GM12878 (cell line): ENCODE measurements at regions not wholly inside any gene's neighbourhood (a gene's known extent, or its start where the extent isn't known, plus 50 kb on each side); places are given as distances from the start of the nearest gene placed in this dataset.

ENCODE experiments used
- IRF4 ChIP-seq: IDR thresholded peaks from 2 replicates; pipeline ENCODE4 v1.6.1; 2011; ENCODE audit warnings: low read depth, low read length
- NR2F1 ChIP-seq: fragments of 450-650 bp; conservative IDR thresholded peaks from 2 replicates; pipeline ENCODE4 v1.6.1; 2017; ENCODE audit warnings: mild to moderate bottlenecking
- POLR2AphosphoS5 ChIP-seq: IDR thresholded peaks from 2 replicates; pipeline ENCODE4 v1.6.1; 2011; ENCODE audit warnings: mild to moderate bottlenecking, low read length, inconsistent platforms
- RAD21 ChIP-seq: IDR thresholded peaks from 2 replicates; pipeline ENCODE4 v1.6.1; 2011; ENCODE audit warnings: mild to moderate bottlenecking, low read depth, low read length, moderate library complexity; ENCODE audit not compliant: insufficient read depth
- SREBF1 ChIP-seq: IDR thresholded peaks from 2 replicates; pipeline ENCODE4 v1.6.1; 2012; ENCODE audit warnings: mild to moderate bottlenecking, low read length
- TARDBP ChIP-seq: IDR thresholded peaks from 2 replicates; pipeline ENCODE4 v1.6.1; 2016; ENCODE audit warnings: borderline replicate concordance
- ZNF384 ChIP-seq: IDR thresholded peaks from 2 replicates; pipeline ENCODE4 v1.6.1; 2012; ENCODE audit warnings: low read depth, mild to moderate bottlenecking, low read length, improper control_type of control experiment, borderline replicate concordance
- TF ChIP-seq, protein P1 (sequence below): fragments of 450-650 bp; IDR thresholded peaks from 2 replicates; pipeline ENCODE4 v1.6.1; 2016; ENCODE audit warnings: mild to moderate bottlenecking, moderate library complexity, borderline replicate concordance
- TF ChIP-seq, protein P2 (sequence below): IDR thresholded peaks from 2 replicates; pipeline ENCODE4 v1.6.1; 2011; ENCODE audit warnings: borderline replicate concordance, low read depth, mild to moderate bottlenecking, moderate library complexity, mixed read lengths, low read length; ENCODE audit not compliant: insufficient read depth; ENCODE audit errors: extremely low read length
- TF ChIP-seq, protein P3 (sequence below): fragments of 450-650 bp; IDR thresholded peaks from 2 replicates; pipeline ENCODE4 v1.6.1; 2014; ENCODE audit warnings: mild to moderate bottlenecking
- TF ChIP-seq, protein P4 (sequence below): fragments of 450-650 bp; IDR thresholded peaks from 2 replicates; pipeline ENCODE4 v1.6.1; 2017; ENCODE audit warnings: antibody characterized with exemption, mild to moderate bottlenecking, moderate library complexity
- TF ChIP-seq, protein P5 (sequence below): IDR thresholded peaks from 2 replicates; pipeline ENCODE4 v1.6.1; 2012; ENCODE audit warnings: low read depth, low read length, improper control_type of control experiment

DNA sequence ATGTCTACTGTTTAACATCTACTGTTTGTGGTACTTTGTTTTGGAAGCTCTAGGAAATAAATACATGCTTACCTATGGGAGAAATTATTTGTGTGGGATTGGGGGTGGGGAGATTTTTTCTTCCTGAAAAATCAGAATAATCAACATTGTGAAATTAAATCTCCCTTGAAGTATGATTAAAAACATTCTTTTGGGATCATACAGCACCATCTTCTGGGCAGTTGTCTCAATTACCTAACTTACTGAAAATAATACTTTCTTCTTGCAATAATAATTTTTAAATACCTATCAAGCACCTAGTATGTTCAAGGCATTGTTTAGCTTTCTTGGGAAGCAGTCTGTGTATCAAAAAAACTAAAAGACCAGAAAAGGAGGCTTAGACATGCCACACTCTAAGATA, 576.5 kb upstream of the ARGLU1 start (continued):
- TF ChIP-seq, protein P1, sequence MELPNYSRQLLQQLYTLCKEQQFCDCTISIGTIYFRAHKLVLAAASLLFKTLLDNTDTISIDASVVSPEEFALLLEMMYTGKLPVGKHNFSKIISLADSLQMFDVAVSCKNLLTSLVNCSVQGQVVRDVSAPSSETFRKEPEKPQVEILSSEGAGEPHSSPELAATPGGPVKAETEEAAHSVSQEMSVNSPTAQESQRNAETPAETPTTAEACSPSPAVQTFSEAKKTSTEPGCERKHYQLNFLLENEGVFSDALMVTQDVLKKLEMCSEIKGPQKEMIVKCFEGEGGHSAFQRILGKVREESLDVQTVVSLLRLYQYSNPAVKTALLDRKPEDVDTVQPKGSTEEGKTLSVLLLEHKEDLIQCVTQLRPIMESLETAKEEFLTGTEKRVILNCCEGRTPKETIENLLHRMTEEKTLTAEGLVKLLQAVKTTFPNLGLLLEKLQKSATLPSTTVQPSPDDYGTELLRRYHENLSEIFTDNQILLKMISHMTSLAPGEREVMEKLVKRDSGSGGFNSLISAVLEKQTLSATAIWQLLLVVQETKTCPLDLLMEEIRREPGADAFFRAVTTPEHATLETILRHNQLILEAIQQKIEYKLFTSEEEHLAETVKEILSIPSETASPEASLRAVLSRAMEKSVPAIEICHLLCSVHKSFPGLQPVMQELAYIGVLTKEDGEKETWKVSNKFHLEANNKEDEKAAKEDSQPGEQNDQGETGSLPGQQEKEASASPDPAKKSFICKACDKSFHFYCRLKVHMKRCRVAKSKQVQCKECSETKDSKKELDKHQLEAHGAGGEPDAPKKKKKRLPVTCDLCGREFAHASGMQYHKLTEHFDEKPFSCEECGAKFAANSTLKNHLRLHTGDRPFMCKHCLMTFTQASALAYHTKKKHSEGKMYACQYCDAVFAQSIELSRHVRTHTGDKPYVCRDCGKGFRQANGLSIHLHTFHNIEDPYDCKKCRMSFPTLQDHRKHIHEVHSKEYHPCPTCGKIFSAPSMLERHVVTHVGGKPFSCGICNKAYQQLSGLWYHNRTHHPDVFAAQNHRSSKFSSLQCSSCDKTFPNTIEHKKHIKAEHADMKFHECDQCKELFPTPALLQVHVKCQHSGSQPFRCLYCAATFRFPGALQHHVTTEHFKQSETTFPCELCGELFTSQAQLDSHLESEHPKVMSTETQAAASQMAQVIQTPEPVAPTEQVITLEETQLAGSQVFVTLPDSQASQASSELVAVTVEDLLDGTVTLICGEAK: no peak
- TF ChIP-seq SREBF1 (no peak), TARDBP (no peak), RAD21 (no peak), IRF4 (no peak), NR2F1 (no peak), ZNF384 (no peak), POLR2AphosphoS5 (no peak)
- TF ChIP-seq, protein P2, sequence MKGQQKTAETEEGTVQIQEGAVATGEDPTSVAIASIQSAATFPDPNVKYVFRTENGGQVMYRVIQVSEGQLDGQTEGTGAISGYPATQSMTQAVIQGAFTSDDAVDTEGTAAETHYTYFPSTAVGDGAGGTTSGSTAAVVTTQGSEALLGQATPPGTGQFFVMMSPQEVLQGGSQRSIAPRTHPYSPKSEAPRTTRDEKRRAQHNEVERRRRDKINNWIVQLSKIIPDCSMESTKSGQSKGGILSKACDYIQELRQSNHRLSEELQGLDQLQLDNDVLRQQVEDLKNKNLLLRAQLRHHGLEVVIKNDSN: no peak
- TF ChIP-seq, protein P3, sequence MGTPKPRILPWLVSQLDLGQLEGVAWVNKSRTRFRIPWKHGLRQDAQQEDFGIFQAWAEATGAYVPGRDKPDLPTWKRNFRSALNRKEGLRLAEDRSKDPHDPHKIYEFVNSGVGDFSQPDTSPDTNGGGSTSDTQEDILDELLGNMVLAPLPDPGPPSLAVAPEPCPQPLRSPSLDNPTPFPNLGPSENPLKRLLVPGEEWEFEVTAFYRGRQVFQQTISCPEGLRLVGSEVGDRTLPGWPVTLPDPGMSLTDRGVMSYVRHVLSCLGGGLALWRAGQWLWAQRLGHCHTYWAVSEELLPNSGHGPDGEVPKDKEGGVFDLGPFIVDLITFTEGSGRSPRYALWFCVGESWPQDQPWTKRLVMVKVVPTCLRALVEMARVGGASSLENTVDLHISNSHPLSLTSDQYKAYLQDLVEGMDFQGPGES: no peak
- TF ChIP-seq, protein P4, sequence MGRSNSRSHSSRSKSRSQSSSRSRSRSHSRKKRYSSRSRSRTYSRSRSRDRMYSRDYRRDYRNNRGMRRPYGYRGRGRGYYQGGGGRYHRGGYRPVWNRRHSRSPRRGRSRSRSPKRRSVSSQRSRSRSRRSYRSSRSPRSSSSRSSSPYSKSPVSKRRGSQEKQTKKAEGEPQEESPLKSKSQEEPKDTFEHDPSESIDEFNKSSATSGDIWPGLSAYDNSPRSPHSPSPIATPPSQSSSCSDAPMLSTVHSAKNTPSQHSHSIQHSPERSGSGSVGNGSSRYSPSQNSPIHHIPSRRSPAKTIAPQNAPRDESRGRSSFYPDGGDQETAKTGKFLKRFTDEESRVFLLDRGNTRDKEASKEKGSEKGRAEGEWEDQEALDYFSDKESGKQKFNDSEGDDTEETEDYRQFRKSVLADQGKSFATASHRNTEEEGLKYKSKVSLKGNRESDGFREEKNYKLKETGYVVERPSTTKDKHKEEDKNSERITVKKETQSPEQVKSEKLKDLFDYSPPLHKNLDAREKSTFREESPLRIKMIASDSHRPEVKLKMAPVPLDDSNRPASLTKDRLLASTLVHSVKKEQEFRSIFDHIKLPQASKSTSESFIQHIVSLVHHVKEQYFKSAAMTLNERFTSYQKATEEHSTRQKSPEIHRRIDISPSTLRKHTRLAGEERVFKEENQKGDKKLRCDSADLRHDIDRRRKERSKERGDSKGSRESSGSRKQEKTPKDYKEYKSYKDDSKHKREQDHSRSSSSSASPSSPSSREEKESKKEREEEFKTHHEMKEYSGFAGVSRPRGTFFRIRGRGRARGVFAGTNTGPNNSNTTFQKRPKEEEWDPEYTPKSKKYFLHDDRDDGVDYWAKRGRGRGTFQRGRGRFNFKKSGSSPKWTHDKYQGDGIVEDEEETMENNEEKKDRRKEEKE: no peak
- TF ChIP-seq, protein P5, sequence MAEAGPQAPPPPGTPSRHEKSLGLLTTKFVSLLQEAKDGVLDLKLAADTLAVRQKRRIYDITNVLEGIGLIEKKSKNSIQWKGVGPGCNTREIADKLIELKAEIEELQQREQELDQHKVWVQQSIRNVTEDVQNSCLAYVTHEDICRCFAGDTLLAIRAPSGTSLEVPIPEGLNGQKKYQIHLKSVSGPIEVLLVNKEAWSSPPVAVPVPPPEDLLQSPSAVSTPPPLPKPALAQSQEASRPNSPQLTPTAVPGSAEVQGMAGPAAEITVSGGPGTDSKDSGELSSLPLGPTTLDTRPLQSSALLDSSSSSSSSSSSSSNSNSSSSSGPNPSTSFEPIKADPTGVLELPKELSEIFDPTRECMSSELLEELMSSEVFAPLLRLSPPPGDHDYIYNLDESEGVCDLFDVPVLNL: no peak
